ENCODE measurements at regions not wholly inside any gene's neighbourhood (a gene's known extent, or its start where the extent isn't known, plus 50 kb on each side); places are given as distances from the start of the nearest gene placed in this dataset.

GRCh38 chr12:123040106-123040505 is 59.6 kb downstream of the ARL6IP4 start:
- no peak for DNase-seq

GRCh38 chr12:123038966-123039365 is 58.5 kb downstream of the ARL6IP4 start:
- no peak for DNase-seq

GRCh38 chr12:123038486-123038885 is 58.0 kb downstream of the ARL6IP4 start:
- no peak for DNase-seq

GRCh38 chr12:123037791-123038190 is 57.3 kb downstream of the ARL6IP4 start:
- no peak for DNase-seq

GRCh38 chr12:123036466-123037285 is 56.2 kb downstream of the ARL6IP4 start:
- DNase-seq, result no peak

GRCh38 chr12:123035841-123036240 is 55.4 kb downstream of the ARL6IP4 start:
- no peak for DNase-seq

- DNase-seq, result peak; percentile 20 to 30
Observed at GRCh38 chr12:123034865-123035264, 54.4 kb downstream of the ARL6IP4 start.

- DNase-seq, result no peak
Observed at GRCh38 chr12:123034022-123034541, 53.6 kb downstream of the ARL6IP4 start.

GRCh38 chr12:123033392-123034021 is 53.0 kb downstream of the ARL6IP4 start:
- DNase-seq, result no peak

GRCh38 chr12:123032736-123033391 is 52.4 kb downstream of the ARL6IP4 start:
- DNase-seq, result no peak
